Peyer's patch (tissue), 4 donors: ENCODE measurements at regions not wholly inside any gene's neighbourhood (a gene's known extent, or its start where the extent isn't known, plus 50 kb on each side); places are given as distances from the start of the nearest gene placed in this dataset.
A peak's percentile ranks its signal among the peaks of the same experiment; 100 is the strongest.

Source experiments
- DNase-seq, 3 donors: peaks; one replicate each; pipeline ENCODE4 v3.0.0-alpha.2; 2017 to 2019
- H3K27ac ChIP-seq, 4 donors: fragments of 200-600 bp; sonication (generic); one replicate each; pipeline ENCODE4 v1.5.1; 2016 to 2019
- H3K27me3 ChIP-seq, 2 donors: fragments of 200-600 bp; sonication (generic); one replicate each; pipeline ENCODE4 v1.5.1; 2019
- H3K36me3 ChIP-seq, 3 donors: fragments of 200-600 bp; sonication (generic); one replicate each; pipeline ENCODE4 v1.5.1; 2016 to 2019
- H3K4me1 ChIP-seq, 4 donors: fragments of 200-600 bp; sonication (generic); one replicate each; pipeline ENCODE4 v1.5.1; 2016 to 2019
- H3K4me3 ChIP-seq, 4 donors: fragments of 200-600 bp; sonication (generic); 1 replicate in 3 of 4; 2 replicates in 1 of 4; pipeline ENCODE4 v1.5.1; 2016 to 2019; ENCODE audit warnings: mild to moderate bottlenecking in 1 of 4
- H3K9me3 ChIP-seq, 4 donors: fragments of 200-600 bp; sonication (generic); one replicate each; pipeline ENCODE4 v1.5.1; 2016 to 2019; ENCODE audit warnings: mild to moderate bottlenecking in 1 of 4
- POLR2A ChIP-seq, 2 donors: fragments of 450-650 bp; IDR thresholded peaks; one replicate each; pipeline ENCODE4 v1.5.1; 2017; ENCODE audit warnings: antibody characterized with exemption in 2 of 2, mild to moderate bottlenecking in 2 of 2, moderate library complexity in 2 of 2
- TF ChIP-seq, protein P1 (sequence below), 6 experiments: fragments of 450-650 bp in 4 of 6; fragments of 200-600 bp in 2 of 6; sonication (generic) in 1 of 6; IDR thresholded peaks; one replicate each; pipeline ENCODE4 v1.5.1; 2017 to 2019; ENCODE audit warnings: antibody characterized with exemption in 6 of 6, mild to moderate bottlenecking in 3 of 6, moderate library complexity in 1 of 6

GRCh38 chr9:2263665-2264064 lies 248.5 kb downstream of the SMARCA2 start:
- no peaks in the 10 kb centered on the region for H3K36me3 ChIP-seq
- H3K27ac ChIP-seq: no peak overlapping the region
- no peak overlapping the region for H3K4me3 ChIP-seq
- no peak for TF ChIP-seq POLR2A (IDR thresholded peaks at IDR 0.05)
- TF ChIP-seq, protein P1, sequence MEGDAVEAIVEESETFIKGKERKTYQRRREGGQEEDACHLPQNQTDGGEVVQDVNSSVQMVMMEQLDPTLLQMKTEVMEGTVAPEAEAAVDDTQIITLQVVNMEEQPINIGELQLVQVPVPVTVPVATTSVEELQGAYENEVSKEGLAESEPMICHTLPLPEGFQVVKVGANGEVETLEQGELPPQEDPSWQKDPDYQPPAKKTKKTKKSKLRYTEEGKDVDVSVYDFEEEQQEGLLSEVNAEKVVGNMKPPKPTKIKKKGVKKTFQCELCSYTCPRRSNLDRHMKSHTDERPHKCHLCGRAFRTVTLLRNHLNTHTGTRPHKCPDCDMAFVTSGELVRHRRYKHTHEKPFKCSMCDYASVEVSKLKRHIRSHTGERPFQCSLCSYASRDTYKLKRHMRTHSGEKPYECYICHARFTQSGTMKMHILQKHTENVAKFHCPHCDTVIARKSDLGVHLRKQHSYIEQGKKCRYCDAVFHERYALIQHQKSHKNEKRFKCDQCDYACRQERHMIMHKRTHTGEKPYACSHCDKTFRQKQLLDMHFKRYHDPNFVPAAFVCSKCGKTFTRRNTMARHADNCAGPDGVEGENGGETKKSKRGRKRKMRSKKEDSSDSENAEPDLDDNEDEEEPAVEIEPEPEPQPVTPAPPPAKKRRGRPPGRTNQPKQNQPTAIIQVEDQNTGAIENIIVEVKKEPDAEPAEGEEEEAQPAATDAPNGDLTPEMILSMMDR (IDR thresholded peaks at IDR 0.05): no peak
- no peaks in the 10 kb centered on the region for H3K27me3 ChIP-seq
- no peak for DNase-seq
- no peaks in the 10 kb centered on the region for H3K4me1 ChIP-seq
- no peaks in the 10 kb centered on the region for H3K9me3 ChIP-seq

DNA sequence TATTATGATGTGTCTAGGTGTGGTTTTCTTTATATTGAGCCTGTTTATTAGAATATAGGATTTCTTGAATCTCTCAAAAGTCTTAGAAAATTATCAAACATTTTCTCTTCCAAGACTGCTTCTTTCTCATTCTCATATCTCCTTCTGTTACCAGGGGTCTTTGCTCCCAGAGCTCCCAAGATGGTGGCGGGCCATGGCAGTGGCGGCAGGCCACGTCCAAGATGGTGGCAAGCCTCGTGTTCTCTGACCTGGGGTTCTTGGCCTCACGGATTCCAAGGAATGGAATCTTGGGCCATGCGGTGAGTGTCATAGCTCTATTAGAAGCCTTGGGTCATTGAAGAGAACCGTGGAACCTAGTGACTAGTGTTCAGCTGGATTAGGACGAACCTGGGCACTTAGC lies 248.9 kb downstream of the SMARCA2 start:
- Histone ChIP-seq H3K36me3 (no peaks in the 10 kb centered on the region), H3K9me3 (no peaks in the 10 kb centered on the region), H3K27me3 (no peaks in the 10 kb centered on the region), H3K4me1 (no peaks in the 10 kb centered on the region), H3K27ac (no peak overlapping the region), H3K4me3 (no peak overlapping the region)
- no peak for DNase-seq
- TF ChIP-seq POLR2A (IDR thresholded peaks at IDR 0.05): no peak
- TF ChIP-seq, protein P1 (IDR thresholded peaks at IDR 0.05): no peak

DNA sequence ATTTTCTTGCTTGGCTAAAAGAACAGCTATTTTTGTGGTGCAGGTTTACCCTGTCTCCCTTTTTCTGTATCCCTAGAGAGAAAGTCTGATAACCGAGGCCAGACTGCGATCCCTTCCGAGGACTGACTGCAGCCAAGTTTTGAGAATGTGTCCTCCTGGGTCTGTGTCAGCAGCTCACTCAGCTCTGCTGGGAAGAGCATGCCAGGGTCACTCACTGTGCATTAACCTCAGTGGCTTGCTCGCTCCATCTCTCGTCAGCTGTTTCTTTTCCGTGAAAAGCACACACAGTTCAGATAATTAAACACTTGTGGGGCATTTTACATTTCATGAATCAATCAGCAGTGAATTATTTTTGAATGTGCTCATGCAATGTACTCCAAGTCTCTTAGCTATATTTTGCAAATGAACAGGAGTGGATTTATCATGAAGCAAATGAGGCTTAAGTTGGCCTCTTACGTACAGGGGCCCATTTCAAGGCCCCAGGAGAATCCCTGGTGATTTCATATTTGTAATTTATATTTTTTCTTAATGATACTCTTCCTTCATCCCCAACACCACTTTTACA lies 252.1 kb downstream of the SMARCA2 start:
- no peak for DNase-seq
- no peak for TF ChIP-seq POLR2A (IDR thresholded peaks at IDR 0.05)
- TF ChIP-seq, protein P1 (IDR thresholded peaks at IDR 0.05): no peak
- H3K27me3 ChIP-seq: no peaks in the 10 kb centered on the region

DNA sequence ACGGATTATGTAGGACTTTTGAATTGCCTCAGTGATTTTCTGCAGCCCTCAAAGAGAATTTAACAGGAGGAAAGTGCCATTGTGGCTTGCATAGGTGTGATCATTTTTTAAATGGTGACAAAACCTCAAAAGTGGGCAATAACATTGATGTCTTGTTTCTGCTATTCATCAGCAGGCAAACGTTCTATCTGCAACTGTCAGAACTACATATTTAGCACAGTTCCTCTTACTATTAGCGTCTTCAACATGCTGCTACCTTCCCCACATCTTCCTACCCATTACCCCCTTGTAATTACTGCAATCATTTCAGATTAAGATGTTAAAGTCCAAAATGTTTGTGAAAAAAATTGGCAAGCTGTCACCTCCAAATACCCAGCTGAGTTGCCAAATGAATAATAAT lies 254.6 kb downstream of the SMARCA2 start:
- DNase-seq: no peak
- H3K27ac ChIP-seq: no peak overlapping the region
- TF ChIP-seq, protein P1 (IDR thresholded peaks at IDR 0.05): no peak
- no peak for TF ChIP-seq POLR2A (IDR thresholded peaks at IDR 0.05)

More for the DNA sequence above, 252.1 kb downstream of the SMARCA2 start:
- no peaks in the 10 kb centered on the region for H3K4me1 ChIP-seq
- H3K27ac ChIP-seq: no peak overlapping the region
- H3K4me3 ChIP-seq: no peak overlapping the region
- no peaks in the 10 kb centered on the region for H3K9me3 ChIP-seq
- H3K36me3 ChIP-seq: no peaks in the 10 kb centered on the region

GRCh38 chr9:2270565-2270964 lies 255.4 kb downstream of the SMARCA2 start:
- Histone ChIP-seq H3K27me3 (no peaks in the 10 kb centered on the region), H3K27ac (no peak overlapping the region), H3K4me3 (no peak overlapping the region), H3K36me3 (no peaks in the 10 kb centered on the region), H3K4me1 (no peaks in the 10 kb centered on the region), H3K9me3 (no peaks in the 10 kb centered on the region)
- DNase-seq: no peak
- no peak for TF ChIP-seq POLR2A (IDR thresholded peaks at IDR 0.05)
- TF ChIP-seq, protein P1 (IDR thresholded peaks at IDR 0.05): no peak

More for the DNA sequence above, 254.6 kb downstream of the SMARCA2 start:
- H3K36me3 ChIP-seq: no peaks in the 10 kb centered on the region
- H3K9me3 ChIP-seq: no peaks in the 10 kb centered on the region
- no peaks in the 10 kb centered on the region for H3K27me3 ChIP-seq
- no peak overlapping the region for H3K4me3 ChIP-seq
- no peaks in the 10 kb centered on the region for H3K4me1 ChIP-seq

DNA sequence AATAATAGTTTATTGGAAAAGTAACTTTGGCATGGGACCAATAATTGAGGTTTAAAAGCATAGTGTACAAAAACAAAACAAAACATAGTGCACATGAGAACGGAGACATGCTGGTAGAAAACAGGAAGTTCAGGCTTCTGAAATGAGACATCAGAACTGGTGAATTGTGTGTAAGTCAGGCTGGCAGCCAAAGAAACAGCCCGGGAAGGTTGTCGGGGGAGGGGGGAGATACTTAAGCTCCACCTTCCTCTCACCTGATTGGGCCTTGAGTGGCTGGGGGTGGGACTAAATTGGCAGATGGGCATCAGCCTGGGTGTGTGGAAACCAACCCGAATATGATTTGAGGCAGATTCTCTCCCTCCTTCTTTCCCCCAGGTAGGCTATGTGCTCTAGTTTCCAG lies 256.3 kb downstream of the SMARCA2 start:
- H3K9me3 ChIP-seq: no peaks in the 10 kb centered on the region
- TF ChIP-seq, protein P1 (IDR thresholded peaks at IDR 0.05): no peak
- TF ChIP-seq POLR2A (IDR thresholded peaks at IDR 0.05): no peak
- H3K4me1 ChIP-seq: no peaks in the 10 kb centered on the region
- H3K27me3 ChIP-seq: no peaks in the 10 kb centered on the region
- peak in 2 of 3 donors; percentile 59 to 60 for DNase-seq
- no peak overlapping the region for H3K4me3 ChIP-seq
- H3K27ac ChIP-seq: no peak overlapping the region
- no peaks in the 10 kb centered on the region for H3K36me3 ChIP-seq
